ENCODE measurements at regions not wholly inside any gene's neighbourhood (a gene's known extent, or its start where the extent isn't known, plus 50 kb on each side); places are given as distances from the start of the nearest gene placed in this dataset.

DNA sequence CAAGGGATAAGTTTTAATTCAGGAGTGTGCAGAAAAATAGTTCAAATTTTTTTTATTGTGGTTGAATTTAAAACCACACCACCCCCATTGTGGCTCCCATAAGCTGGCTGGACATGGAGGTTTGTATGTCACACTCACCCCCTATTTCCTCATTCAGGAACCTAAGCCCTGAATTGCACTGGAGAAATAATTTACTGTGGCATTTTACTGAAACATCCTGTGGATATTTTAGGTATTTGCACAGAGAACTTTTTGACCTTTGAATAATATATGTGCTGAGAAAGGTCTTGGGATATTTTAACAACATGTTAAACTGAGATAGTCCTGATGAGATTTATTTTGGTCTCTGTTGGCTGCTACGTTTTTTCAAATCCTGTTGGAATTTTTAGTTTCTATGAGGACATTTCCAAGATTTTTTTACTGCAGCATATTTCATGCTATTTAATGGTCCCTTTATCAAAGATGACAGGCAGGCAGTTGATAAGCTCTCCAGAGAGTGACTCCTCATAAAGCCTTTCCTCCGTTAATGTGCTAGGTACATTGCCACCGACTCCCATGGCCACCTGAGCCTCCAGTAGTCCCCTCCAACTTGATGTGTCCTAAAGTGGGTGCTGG, 51.2 kb upstream of the PALM2AKAP2 start:
- intact Hi-C loops (cut with DNase I) = no loop called here
- no peaks in the 10 kb centered on the region for H3K27me3 ChIP-seq
- no peak for ATAC-seq
- no peaks in the 10 kb centered on the region for H3K9me3 ChIP-seq
- H3K4me3 ChIP-seq = no peak overlapping the region
- no peak for DNase-seq
- no peaks in the 10 kb centered on the region for H3K36me3 ChIP-seq (replicated peaks in 1 of 2; ENCODE audit: insufficient read depth in 1 of 2, low read depth in 2 of 2)
- H3K4me1 ChIP-seq = no peaks in the 10 kb centered on the region
- H3K27ac ChIP-seq = no peak overlapping the region
- TF ChIP-seq, protein P1, sequence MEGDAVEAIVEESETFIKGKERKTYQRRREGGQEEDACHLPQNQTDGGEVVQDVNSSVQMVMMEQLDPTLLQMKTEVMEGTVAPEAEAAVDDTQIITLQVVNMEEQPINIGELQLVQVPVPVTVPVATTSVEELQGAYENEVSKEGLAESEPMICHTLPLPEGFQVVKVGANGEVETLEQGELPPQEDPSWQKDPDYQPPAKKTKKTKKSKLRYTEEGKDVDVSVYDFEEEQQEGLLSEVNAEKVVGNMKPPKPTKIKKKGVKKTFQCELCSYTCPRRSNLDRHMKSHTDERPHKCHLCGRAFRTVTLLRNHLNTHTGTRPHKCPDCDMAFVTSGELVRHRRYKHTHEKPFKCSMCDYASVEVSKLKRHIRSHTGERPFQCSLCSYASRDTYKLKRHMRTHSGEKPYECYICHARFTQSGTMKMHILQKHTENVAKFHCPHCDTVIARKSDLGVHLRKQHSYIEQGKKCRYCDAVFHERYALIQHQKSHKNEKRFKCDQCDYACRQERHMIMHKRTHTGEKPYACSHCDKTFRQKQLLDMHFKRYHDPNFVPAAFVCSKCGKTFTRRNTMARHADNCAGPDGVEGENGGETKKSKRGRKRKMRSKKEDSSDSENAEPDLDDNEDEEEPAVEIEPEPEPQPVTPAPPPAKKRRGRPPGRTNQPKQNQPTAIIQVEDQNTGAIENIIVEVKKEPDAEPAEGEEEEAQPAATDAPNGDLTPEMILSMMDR (IDR thresholded peaks at IDR 0.05) = no peak
- no peak for TF ChIP-seq POLR2A (IDR thresholded peaks at IDR 0.05)
- 32 to 46% methylated on average over 3 of the region's 3 CpGs for WGBS, 2 donors

DNA sequence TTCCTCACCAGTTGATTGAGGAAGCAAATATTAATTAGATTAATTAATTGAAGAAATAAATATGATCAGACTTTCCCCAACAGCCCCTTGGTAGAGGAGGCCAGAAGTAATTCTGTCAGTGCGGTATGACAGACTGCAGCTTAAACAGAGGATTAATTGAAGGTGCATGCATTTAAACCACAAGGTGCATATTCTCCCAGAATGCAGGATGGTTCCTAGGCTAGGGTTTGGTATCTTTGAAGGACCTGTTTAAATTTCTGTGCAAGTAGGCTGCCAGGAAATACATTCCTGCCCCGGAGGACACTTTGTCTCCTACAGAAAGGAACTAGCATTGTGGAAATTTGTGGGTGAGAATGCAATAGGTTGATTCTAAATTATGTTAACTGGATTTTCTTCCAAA, 50.5 kb upstream of the PALM2AKAP2 start:
- Histone ChIP-seq H3K4me3 (no peak overlapping the region), H3K4me1 (no peaks in the 10 kb centered on the region), H3K27ac (no peak overlapping the region), H3K9me3 (no peaks in the 10 kb centered on the region), H3K36me3 (replicated peaks in 1 of 2; ENCODE audit: insufficient read depth in 1 of 2, low read depth in 2 of 2) (no peaks in the 10 kb centered on the region), H3K27me3 (no peaks in the 10 kb centered on the region)
- ATAC-seq (no peak), DNase-seq (no peak)
- WGBS, 2 donors = 65 to 83% methylated on average over 2 of the region's 2 CpGs
- TF ChIP-seq, protein P1 (IDR thresholded peaks at IDR 0.05) = no peak
- TF ChIP-seq POLR2A (IDR thresholded peaks at IDR 0.05) = no peak
- intact Hi-C loops (cut with DNase I) = no loop called here
